ENCODE measurements at regions not wholly inside any gene's neighbourhood (a gene's known extent, or its start where the extent isn't known, plus 50 kb on each side); places are given as distances from the start of the nearest gene placed in this dataset.

DNA sequence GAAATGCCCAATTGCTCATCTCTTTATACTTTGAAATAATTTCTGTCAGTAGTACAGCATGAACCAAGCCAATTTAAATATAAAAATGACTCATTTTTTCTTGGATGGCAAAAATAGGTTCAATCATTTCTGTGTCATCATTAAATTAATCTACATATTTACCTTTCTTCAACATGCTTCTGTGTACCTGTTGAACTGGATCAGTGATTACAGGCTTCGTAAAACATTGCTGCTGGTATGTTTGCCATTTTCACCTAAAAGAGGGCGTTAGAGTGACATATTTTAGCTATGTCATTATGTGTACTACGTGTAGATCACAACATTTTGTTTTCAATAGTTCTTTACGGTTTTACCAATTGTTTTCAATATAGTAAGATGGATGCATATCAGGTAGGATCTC is 340.5 kb upstream of the MAOA start:
- TF ChIP-seq, protein P1, sequence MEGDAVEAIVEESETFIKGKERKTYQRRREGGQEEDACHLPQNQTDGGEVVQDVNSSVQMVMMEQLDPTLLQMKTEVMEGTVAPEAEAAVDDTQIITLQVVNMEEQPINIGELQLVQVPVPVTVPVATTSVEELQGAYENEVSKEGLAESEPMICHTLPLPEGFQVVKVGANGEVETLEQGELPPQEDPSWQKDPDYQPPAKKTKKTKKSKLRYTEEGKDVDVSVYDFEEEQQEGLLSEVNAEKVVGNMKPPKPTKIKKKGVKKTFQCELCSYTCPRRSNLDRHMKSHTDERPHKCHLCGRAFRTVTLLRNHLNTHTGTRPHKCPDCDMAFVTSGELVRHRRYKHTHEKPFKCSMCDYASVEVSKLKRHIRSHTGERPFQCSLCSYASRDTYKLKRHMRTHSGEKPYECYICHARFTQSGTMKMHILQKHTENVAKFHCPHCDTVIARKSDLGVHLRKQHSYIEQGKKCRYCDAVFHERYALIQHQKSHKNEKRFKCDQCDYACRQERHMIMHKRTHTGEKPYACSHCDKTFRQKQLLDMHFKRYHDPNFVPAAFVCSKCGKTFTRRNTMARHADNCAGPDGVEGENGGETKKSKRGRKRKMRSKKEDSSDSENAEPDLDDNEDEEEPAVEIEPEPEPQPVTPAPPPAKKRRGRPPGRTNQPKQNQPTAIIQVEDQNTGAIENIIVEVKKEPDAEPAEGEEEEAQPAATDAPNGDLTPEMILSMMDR (IDR thresholded peaks at IDR 0.05) = no peak
- no peak for TF ChIP-seq EZH2 (IDR thresholded peaks at IDR 0.05; ENCODE audit: borderline replicate concordance, insufficient read depth, low read depth, low read length, poor library complexity, severe bottlenecking)

Measured in B cell (primary cell).